ENCODE measurements at regions not wholly inside any gene's neighbourhood (a gene's known extent, or its start where the extent isn't known, plus 50 kb on each side); places are given as distances from the start of the nearest gene placed in this dataset.

- peak; percentile 60 for ATAC-seq
- intact Hi-C loops (cut with DNase I, micrococcal nuclease), result no loop called here
- no peaks in the 10 kb centered on the region for H3K4me1 ChIP-seq (ENCODE audit: low read depth)
- no peak overlapping the region for H3K4me3 ChIP-seq
- no peaks in the 10 kb centered on the region for H3K36me3 ChIP-seq (ENCODE audit: low read depth)
- no peak for TF ChIP-seq CTCF (IDR thresholded peaks at IDR 0.05)
- DNase-seq, result no peak
- H3K9me3 ChIP-seq, result no peaks in the 10 kb centered on the region
These were observed 242.9 kb downstream of the FOXA2 start for GRCh38 chr20:22341508-22341907.

- DNase-seq, result no peak
- no peak overlapping the region for H3K4me3 ChIP-seq
- no peaks in the 10 kb centered on the region for H3K36me3 ChIP-seq (ENCODE audit: low read depth)
- intact Hi-C loops (cut with DNase I, micrococcal nuclease), result loop anchor here (2.0 to 5.0 kb wide), 3 partner anchors 247 to 345 kb away; no protein-coding TSS in a partner anchor
- H3K4me1 ChIP-seq (ENCODE audit: low read depth), result no peaks in the 10 kb centered on the region
- H3K9me3 ChIP-seq, result no peaks in the 10 kb centered on the region
- no peak for TF ChIP-seq CTCF (IDR thresholded peaks at IDR 0.05)
- ATAC-seq, result no peak
These were observed 244.4 kb downstream of the FOXA2 start for GRCh38 chr20:22339946-22340345.

DNA sequence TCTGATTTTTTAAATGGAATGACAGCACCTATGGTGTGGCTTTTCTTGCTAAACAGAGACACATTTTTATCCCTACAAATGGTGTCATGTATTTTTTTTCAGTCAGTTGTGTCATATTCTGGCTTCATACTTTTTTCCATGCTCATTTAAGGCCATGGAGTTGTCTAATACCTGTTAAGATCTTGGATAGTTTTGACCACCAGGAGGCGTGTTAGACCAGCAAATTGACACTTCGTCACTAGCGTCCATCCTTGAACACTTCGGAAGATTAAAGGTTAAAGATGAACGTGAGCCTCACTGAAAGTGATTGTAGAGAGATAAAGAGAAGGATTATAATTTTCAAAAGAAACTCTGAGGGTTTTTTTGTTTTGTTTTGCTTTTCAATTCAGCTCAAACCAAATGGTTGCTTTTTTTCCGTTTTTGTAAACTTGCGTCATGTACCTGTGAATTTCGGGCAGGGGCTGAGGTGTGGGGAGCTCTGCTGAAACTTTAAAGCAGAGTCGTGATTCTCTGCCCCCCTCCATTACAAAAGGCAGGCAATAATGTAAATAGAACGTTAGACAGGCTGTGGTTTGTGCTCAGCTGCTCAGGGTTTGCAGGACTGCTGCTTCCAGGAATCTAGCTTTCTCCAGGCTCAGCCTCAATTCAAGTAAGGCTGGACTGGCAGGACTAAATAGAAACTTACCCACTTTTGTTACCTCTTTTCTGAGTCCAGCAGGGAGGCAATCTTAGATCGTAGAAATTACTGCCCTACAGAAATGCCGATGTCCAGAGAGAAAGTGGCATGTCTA is 245.1 kb downstream of the FOXA2 start:
- H3K36me3 ChIP-seq (ENCODE audit: low read depth), result no peaks in the 10 kb centered on the region
- peak; percentile 35 for TF ChIP-seq CTCF (IDR thresholded peaks at IDR 0.05)
- intact Hi-C loops (cut with DNase I, micrococcal nuclease), result loop anchor here (2.0 to 5.0 kb wide), 3 partner anchors 248 to 346 kb away; no protein-coding TSS in a partner anchor
- ATAC-seq (peak; percentile 68), DNase-seq (peak in 1 of 3 donors; percentile 89)
- no peaks in the 10 kb centered on the region for H3K4me1 ChIP-seq (ENCODE audit: low read depth)
- no peak overlapping the region for H3K4me3 ChIP-seq
- H3K9me3 ChIP-seq, result no peaks in the 10 kb centered on the region

DNA sequence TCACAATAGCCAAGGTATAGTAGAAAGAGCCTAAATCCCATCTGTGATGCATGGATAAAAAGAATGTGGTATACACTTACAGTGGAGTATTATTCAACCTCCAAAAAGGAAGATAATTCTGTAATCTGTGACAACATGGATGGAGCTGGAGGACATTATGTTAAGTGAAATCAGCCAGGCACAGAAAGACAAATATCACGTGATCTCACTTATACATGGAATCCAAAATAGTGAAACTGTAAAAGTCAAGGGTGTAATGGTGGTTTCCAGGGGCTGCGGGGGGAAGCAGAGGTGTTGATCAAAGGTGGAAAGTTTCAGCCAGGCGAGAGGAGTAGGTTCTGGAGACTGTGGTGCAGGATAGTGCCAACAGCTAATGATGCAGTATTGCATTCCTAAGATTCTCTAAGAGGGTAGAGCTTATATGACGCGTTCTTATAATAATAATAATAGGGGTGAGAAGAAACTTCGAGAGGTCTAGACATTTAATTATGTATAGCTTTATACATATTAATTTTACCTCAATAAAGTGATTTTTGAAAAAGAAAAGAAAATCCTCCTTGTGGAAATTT is 246.1 kb downstream of the FOXA2 start:
- Histone ChIP-seq H3K4me1 (ENCODE audit: low read depth) (no peaks in the 10 kb centered on the region), H3K36me3 (ENCODE audit: low read depth) (no peaks in the 10 kb centered on the region), H3K4me3 (no peak overlapping the region), H3K9me3 (no peaks in the 10 kb centered on the region)
- DNase-seq (no peak), ATAC-seq (no peak)
- no peak for TF ChIP-seq CTCF (IDR thresholded peaks at IDR 0.05)
- intact Hi-C loops (cut with DNase I, micrococcal nuclease), result loop anchor here (2.0 to 5.0 kb wide), 3 partner anchors 249 to 347 kb away; no protein-coding TSS in a partner anchor

GRCh38 chr20:22335210-22335609 is 249.2 kb downstream of the FOXA2 start:
- no peak for TF ChIP-seq CTCF (IDR thresholded peaks at IDR 0.05)
- intact Hi-C loops (cut with DNase I, micrococcal nuclease), result loop anchor here in 1 of 2 donors (5.0 kb wide), 1 partner anchor 347 kb away; no protein-coding TSS in a partner anchor

More at GRCh38 chr20:22335210-22335609, 249.2 kb downstream of the FOXA2 start:
- no peaks in the 10 kb centered on the region for H3K36me3 ChIP-seq (ENCODE audit: low read depth)
- no peaks in the 10 kb centered on the region for H3K4me1 ChIP-seq (ENCODE audit: low read depth)
- ATAC-seq, result no peak
- no peaks in the 10 kb centered on the region for H3K9me3 ChIP-seq
- DNase-seq, result no peak
- no peak overlapping the region for H3K4me3 ChIP-seq
